CD14-positive monocyte (primary cell): ENCODE measurements at regions not wholly inside any gene's neighbourhood (a gene's known extent, or its start where the extent isn't known, plus 50 kb on each side); places are given as distances from the start of the nearest gene placed in this dataset.

Source experiments
- DNase-seq, 3 donors: peaks; one replicate each; pipeline ENCODE4 v3.0.0-alpha.2; 2011 to 2022
- H2AFZ ChIP-seq: 2 replicates; pipeline ENCODE4 v1.6.0; 2012; ENCODE audit warnings: mild to moderate bottlenecking, low read depth, low read length, inconsistent platforms; ENCODE audit not compliant: insufficient read depth, poor library complexity, severe bottlenecking
- H3K27ac ChIP-seq, 2 donors: 1 replicate in 1 of 2; 2 replicates in 1 of 2; pipeline ENCODE4 v1.5.1; 2012 to 2013; ENCODE audit warnings: low read length in 2 of 2, control low read depth in 1 of 2, inconsistent platforms in 1 of 2, low read depth in 1 of 2, mild to moderate bottlenecking in 1 of 2
- H3K27me3 ChIP-seq, 2 donors: one replicate each; pipeline versions ENCODE4 v1.6.0 to v1.6.1; 2011 to 2013; ENCODE audit warnings: low read length in 2 of 2; ENCODE audit not compliant: control insufficient read depth in 2 of 2, insufficient read depth in 2 of 2
- H3K36me3 ChIP-seq, 2 donors: replicated peaks in 1 of 2; 1 replicate in 1 of 2; 2 replicates in 1 of 2; pipeline versions ENCODE4 v1.5.1 to v1.6.1; 2012 to 2013; ENCODE audit warnings: low read length in 2 of 2, control low read depth in 1 of 2, inconsistent platforms in 1 of 2, mild to moderate bottlenecking in 1 of 2; ENCODE audit not compliant: insufficient read depth in 2 of 2, control insufficient read depth in 1 of 2
- H3K4me1 ChIP-seq, 2 donors: 1 replicate in 1 of 2; 2 replicates in 1 of 2; pipeline versions ENCODE4 v1.5.1 to v1.6.1; 2012 to 2013; ENCODE audit warnings: low read length in 2 of 2, control low read depth in 1 of 2, inconsistent platforms in 1 of 2, mild to moderate bottlenecking in 1 of 2, moderate library complexity in 1 of 2; ENCODE audit not compliant: insufficient read depth in 2 of 2, control insufficient read depth in 1 of 2
- H3K4me2 ChIP-seq: replicated peaks from 2 replicates; pipeline ENCODE3; 2012; ENCODE audit warnings: low read length, moderate library complexity, mild to moderate bottlenecking; ENCODE audit not compliant: poor library complexity, severe bottlenecking; ENCODE audit errors: extremely low read depth
- H3K4me3 ChIP-seq, 3 experiments: fragments of 200-600 bp in 1 of 3; sonication (generic) in 1 of 3; replicated peaks in 1 of 3; 1 replicate in 2 of 3; 2 replicates in 1 of 3; pipeline ENCODE4 v1.5.1; 2011 to 2013; ENCODE audit warnings: low read length in 3 of 3, mild to moderate bottlenecking in 3 of 3, control low read depth in 2 of 3, low read depth in 2 of 3, inconsistent platforms in 1 of 3, moderate library complexity in 1 of 3
- H3K79me2 ChIP-seq: 2 replicates; pipeline ENCODE4 v1.6.0; 2012; ENCODE audit warnings: mild to moderate bottlenecking, control low read depth, inconsistent platforms, low read length, moderate library complexity; ENCODE audit not compliant: insufficient read depth
- H3K9ac ChIP-seq: 2 replicates; pipeline ENCODE4 v1.6.0; 2017; ENCODE audit warnings: low read length, mild to moderate bottlenecking; ENCODE audit not compliant: insufficient read depth, poor library complexity, severe bottlenecking
- H3K9me3 ChIP-seq, 2 donors: replicated peaks in 1 of 2; 1 replicate in 1 of 2; 2 replicates in 1 of 2; pipeline versions ENCODE4 v1.5.1 to v1.6.1; 2012 to 2013; ENCODE audit warnings: low read length in 2 of 2, control low read depth in 1 of 2; ENCODE audit not compliant: control insufficient read depth in 1 of 2, insufficient read depth in 1 of 2
- H4K20me1 ChIP-seq: 2 replicates; pipeline ENCODE4 v1.6.0; 2012; ENCODE audit warnings: mild to moderate bottlenecking, low read length, control low read depth, moderate library complexity; ENCODE audit not compliant: insufficient read depth
- H3K27ac Mint-ChIP-seq, 7 donors: one replicate each; pipeline ENCODE4 v1.8.0; 2020; ENCODE audit warnings: mild to moderate bottlenecking in 7 of 7, mixed read lengths in 7 of 7, moderate library complexity in 6 of 7, inconsistent platforms in 2 of 7
- H3K27me3 Mint-ChIP-seq, 3 donors: one replicate each; pipeline ENCODE4 v1.8.0; 2021 to 2022; ENCODE audit warnings: low read depth in 3 of 3, mild to moderate bottlenecking in 3 of 3, mixed read lengths in 3 of 3, moderate library complexity in 3 of 3, inconsistent platforms in 1 of 3
- H3K36me3 Mint-ChIP-seq, 2 donors: one replicate each; pipeline ENCODE4 v1.8.0; 2020; ENCODE audit warnings: mixed read lengths in 2 of 2, inconsistent platforms in 1 of 2, mild to moderate bottlenecking in 1 of 2
- H3K4me1 Mint-ChIP-seq: one replicate; pipeline ENCODE4 v1.8.0; 2020; ENCODE audit warnings: mild to moderate bottlenecking, mixed read lengths
- H3K4me3 Mint-ChIP-seq, 2 donors: one replicate each; pipeline ENCODE4 v1.8.0; 2020; ENCODE audit warnings: mild to moderate bottlenecking in 2 of 2, mixed read lengths in 2 of 2, moderate library complexity in 1 of 2
- H3K9me3 Mint-ChIP-seq, 7 donors: one replicate each; pipeline ENCODE4 v1.8.0; 2020 to 2022; ENCODE audit warnings: mixed read lengths in 7 of 7, mild to moderate bottlenecking in 6 of 7, moderate library complexity in 6 of 7, inconsistent platforms in 2 of 7
- WGBS: methylation state at CpG from one replicate; pipeline ENCODE4 v1.1.5; 2013; ENCODE audit warnings: missing lambda C conversion rate; ENCODE audit not compliant: insufficient coverage; 5-methylcytosine and 5-hydroxymethylcytosine counted together
- intact Hi-C, 2 donors: fragments of 100-400 bp; cut with micrococcal nuclease; formaldehyde crosslinking; loops; one replicate each; pipeline versions ENCODE4 v1.15.0 to v1.15.1; 2023
- TF ChIP-seq, protein P1 (sequence below): fragments of 200-600 bp; IDR thresholded peaks from one replicate; pipeline ENCODE4 v1.8.0; 2022; ENCODE audit warnings: antibody characterized with exemption, mild to moderate bottlenecking

DNA sequence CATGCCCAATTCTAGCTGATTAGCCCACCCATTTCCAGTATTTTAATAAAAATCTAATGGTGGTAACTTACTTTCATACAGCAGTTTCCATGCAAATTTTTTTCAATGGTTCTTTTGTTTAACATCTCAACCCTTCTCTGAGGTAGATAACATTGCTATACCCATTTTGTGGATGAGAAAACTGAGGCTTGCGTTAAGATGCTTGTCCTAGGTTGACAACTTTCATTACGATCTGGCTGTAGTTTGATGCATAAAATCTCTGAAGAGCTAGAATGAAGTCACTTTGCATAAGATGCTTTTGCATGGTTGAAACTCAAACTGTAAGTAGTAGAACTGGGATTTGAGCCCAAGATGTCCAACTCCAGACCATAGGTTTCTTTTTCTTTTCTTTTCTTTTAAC lies 309.5 kb upstream of the PODXL start:
- no peaks in the 10 kb centered on the region for H3K4me1 Mint-ChIP-seq

DNA sequence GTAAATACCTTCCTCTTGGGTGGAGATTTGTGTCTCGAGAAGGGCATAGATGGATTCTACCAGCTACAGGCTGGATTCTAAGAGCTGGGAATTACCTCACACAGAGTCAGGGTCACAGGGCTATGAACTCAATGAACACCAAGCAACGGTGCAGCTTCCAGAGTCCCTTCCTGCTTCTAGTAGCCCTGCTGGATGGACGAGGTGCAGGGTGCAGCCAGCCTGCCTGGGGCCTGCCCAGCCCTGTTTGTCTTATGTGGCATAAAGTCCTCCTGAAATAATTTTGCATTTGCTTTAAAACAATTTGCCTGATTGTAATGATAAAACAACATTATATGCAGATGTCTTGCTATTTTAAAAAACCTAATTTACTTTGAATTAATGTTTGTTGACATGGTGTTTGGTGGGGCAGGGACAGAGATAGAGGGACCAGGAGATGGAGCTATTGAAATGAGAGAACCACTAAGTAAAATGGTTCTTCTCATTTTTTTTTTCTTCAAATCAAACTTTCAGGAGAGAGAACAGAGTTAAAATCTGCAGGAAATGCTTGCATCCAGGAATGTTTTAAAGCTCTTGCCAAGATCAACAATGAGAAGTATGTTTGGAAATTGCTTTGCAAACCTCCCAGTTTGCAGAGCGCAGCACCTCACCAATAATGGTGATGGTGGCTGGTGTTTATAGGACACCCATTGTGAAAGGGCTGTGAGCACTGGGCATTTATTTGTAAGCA lies 305.4 kb upstream of the PODXL start:
- H3K9ac ChIP-seq = no peak overlapping the region
- H3K27ac ChIP-seq = no peak overlapping the region
- DNase-seq = no peak
- Mint-ChIP-seq H3K4me1 (no peaks in the 10 kb centered on the region), H3K4me3 (no peak overlapping the region), H3K27me3 (peaks cover 0 to 6% (median 1%) of the 10 kb centered on the region in 3 donors), H3K36me3 (no peaks in the 10 kb centered on the region), H3K27ac (no peak overlapping the region), H3K9me3 (peaks cover 0 to 2% (median 0%) of the 10 kb centered on the region in 7 donors)
- H4K20me1 ChIP-seq = no peaks in the 10 kb centered on the region
- no peaks in the 10 kb centered on the region for H3K79me2 ChIP-seq
- H3K36me3 ChIP-seq = no peaks in the 10 kb centered on the region
- no peaks in the 10 kb centered on the region for H3K27me3 ChIP-seq
- intact Hi-C loops = no loop called here
- no peak overlapping the region for H2AFZ ChIP-seq
- H3K4me1 ChIP-seq = no peaks in the 10 kb centered on the region
- H3K4me2 ChIP-seq = no peak overlapping the region
- H3K9me3 ChIP-seq = no peaks in the 10 kb centered on the region
- no peak overlapping the region for H3K4me3 ChIP-seq
- TF ChIP-seq, protein P1, sequence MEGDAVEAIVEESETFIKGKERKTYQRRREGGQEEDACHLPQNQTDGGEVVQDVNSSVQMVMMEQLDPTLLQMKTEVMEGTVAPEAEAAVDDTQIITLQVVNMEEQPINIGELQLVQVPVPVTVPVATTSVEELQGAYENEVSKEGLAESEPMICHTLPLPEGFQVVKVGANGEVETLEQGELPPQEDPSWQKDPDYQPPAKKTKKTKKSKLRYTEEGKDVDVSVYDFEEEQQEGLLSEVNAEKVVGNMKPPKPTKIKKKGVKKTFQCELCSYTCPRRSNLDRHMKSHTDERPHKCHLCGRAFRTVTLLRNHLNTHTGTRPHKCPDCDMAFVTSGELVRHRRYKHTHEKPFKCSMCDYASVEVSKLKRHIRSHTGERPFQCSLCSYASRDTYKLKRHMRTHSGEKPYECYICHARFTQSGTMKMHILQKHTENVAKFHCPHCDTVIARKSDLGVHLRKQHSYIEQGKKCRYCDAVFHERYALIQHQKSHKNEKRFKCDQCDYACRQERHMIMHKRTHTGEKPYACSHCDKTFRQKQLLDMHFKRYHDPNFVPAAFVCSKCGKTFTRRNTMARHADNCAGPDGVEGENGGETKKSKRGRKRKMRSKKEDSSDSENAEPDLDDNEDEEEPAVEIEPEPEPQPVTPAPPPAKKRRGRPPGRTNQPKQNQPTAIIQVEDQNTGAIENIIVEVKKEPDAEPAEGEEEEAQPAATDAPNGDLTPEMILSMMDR = no peak
- WGBS = 80% methylated on average over 4 of the region's 4 CpGs

More for the DNA sequence above, 309.5 kb upstream of the PODXL start:
- no peaks in the 10 kb centered on the region for H3K36me3 ChIP-seq
- H4K20me1 ChIP-seq = no peaks in the 10 kb centered on the region
- no peaks in the 10 kb centered on the region for H3K4me1 ChIP-seq
- TF ChIP-seq, protein P1 = no peak
- H3K9ac ChIP-seq = no peak overlapping the region
- no peak overlapping the region for H3K4me2 ChIP-seq
- Mint-ChIP-seq H3K27ac (no peak overlapping the region), H3K36me3 (no peaks in the 10 kb centered on the region), H3K4me3 (no peak overlapping the region), H3K9me3 (peaks cover 0 to 6% (median 2%) of the 10 kb centered on the region in 7 donors), H3K27me3 (peaks cover 0 to 7% (median 4%) of the 10 kb centered on the region in 3 donors)
- intact Hi-C loops = no loop called here
- H2AFZ ChIP-seq = no peak overlapping the region
- H3K27ac ChIP-seq = no peak overlapping the region
- no CpG with 5 or more reads among the region's 2 CpGs for WGBS
- no peak for DNase-seq
- H3K27me3 ChIP-seq = no peaks in the 10 kb centered on the region
- H3K9me3 ChIP-seq = no peaks in the 10 kb centered on the region
- H3K4me3 ChIP-seq = no peak overlapping the region
- H3K79me2 ChIP-seq = no peaks in the 10 kb centered on the region
